Gastrocnemius medialis (tissue), 4 donors: ENCODE measurements at regions not wholly inside any gene's neighbourhood (a gene's known extent, or its start where the extent isn't known, plus 50 kb on each side); places are given as distances from the start of the nearest gene placed in this dataset.

Experiments
- CTCF ChIP-seq, 5 experiments: fragments of 450-650 bp in 3 of 5; fragments of 200-600 bp in 2 of 5; sonication (generic) in 2 of 5; IDR thresholded peaks in 4 of 5; conservative IDR thresholded peaks in 1 of 5; 1 replicate in 4 of 5; 2 replicates in 1 of 5; pipeline ENCODE4 v1.5.1; 2016 to 2019; ENCODE audit warnings: antibody characterized with exemption in 5 of 5, mild to moderate bottlenecking in 3 of 5, moderate library complexity in 3 of 5
- POLR2A ChIP-seq, 2 donors: fragments of 450-650 bp; IDR thresholded peaks; one replicate each; pipeline ENCODE4 v1.6.1; 2017; ENCODE audit warnings: antibody characterized with exemption in 2 of 2, mild to moderate bottlenecking in 2 of 2, moderate library complexity in 2 of 2

- TF ChIP-seq CTCF (IDR thresholded peaks at IDR 0.05 in 4 of 5, conservative IDR thresholded peaks at IDR 0.05 in 1 of 5), result no peak
- no peak for TF ChIP-seq POLR2A (IDR thresholded peaks at IDR 0.05)
Measured at GRCh38 chr6:131427434-131428058, 145.5 kb upstream of the ARG1 start.
